HG03457 (cell line): ENCODE measurements at regions not wholly inside any gene's neighbourhood (a gene's known extent, or its start where the extent isn't known, plus 50 kb on each side); places are given as distances from the start of the nearest gene placed in this dataset.

Experiments used
- ATAC-seq: cut with Tn5 transposase; IDR thresholded peaks from one replicate; pipeline ENCODE4 v1.9.1; 2021; ENCODE audit warnings: moderate number of reproducible peaks; ENCODE audit not compliant: unreplicated experiment

DNA sequence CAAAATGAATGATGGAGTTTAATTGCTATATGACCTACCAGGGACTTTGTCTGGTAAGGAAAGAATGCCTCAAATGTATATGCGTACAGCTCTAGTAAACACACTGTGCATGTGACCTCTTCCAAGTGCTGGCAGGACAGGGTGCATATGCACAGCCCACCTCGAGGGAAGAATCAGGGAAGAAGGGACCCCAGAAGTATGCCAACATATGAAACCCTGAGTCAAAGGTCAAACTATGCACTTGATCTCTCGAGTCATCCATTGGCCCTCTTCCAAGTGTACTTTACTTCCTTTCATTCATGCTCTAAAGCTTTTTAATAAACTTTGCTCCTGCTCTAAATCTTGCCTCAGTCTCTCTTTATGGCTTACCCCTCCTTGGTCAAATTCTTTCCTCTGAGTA is 804.6 kb upstream of the COX7C start:
- no peak for ATAC-seq

DNA sequence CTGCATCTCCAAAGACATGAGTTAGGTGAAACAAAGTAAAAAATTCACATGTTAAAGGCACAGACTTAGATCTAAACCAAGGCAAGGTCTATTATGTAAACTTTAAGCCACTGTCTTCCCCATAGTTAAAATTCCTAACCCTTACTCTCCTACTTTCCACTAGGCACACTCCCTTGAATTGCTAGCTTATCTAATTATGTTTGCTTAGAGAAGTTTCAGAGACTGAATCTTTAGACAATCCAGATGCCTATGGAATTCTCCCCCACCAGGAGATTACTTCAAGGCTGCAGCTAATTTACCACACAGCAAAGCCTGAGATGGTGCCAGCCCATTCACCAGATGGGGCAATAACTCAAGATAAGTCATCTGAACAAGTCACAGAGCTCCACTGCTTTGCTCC is 803.1 kb upstream of the COX7C start:
- ATAC-seq, result no peak

DNA sequence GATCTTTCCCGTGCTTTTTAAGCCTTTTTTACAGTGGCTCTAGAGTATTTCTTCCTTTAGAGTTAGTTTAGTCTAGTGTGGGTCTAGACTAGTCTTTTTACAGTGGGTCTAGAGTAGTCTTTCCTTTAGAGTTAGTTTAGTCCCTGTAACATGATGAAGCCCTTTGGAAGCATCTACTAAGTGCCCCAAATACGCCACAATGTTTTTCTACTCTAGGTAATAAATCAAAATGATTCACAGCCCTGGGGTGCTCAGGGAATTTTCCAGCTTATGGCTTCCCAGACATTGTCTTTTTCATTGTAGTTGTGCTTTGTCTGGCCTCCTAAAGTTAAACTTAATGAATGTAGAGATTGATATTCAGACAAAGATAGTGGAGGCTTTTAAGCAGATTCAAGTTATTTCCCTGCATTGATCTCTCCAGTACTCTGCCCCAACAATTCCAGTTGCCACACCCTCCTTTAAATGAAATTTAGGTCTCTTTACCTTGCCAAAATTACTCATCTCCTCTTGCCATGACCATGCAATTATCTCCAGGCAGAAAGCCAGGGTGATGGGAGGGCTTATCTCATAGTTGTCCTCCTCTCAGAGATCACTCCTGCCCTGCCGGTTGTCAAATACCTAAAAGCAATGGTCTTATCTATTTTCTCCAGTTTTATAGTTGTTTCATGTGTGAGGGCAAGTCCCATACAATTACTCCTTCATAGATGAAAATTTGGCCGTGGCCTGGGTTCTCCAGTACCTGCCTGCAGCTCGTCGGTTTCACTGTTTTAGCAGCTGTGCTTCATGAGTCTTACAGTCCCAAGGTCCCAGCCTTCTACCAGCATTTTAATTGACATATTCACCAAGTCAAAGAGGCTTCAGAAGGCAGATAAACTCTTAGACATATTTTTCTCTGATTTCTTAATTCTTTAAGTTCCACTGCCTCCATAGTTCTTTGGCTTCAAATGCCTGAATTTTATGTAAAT is 794.0 kb upstream of the COX7C start:
- ATAC-seq, result no peak

DNA sequence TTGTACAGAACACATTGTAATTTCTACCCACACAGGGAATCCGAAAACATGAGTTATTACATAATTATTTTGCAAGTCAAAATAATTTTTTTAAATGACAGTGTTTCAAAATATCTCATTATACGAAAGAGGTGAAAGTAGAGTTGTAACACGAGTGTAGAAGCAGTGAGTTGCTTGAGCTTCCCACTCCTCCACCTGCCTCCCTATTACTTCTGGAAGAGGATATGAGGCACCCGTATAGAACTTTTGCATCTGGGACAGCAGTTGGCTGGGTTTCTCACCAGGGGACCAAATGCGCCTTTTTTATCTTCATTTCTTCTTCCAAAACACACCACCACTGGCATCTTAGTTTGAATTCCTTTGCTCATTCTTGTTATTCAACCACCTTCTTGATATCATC is 779.0 kb upstream of the COX7C start:
- no peak for ATAC-seq

DNA sequence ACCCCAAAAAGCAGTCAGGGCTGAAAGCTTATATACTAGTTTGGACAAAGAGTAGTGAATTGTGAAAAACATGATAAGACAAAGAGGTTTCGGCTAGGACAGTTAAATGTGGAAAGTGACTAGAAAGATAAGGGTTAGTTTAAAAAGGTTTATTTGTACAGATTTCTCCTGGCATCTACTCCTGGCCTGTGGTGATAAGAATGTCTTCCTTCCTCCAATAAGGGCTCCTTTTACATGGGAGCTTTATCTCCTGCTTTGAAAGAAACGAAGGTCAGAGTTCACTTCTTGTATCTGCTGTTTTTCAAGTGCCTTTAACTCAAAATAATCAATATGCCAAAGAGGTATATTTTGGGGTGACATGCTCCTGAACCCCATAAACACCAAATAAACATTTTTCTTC is 776.1 kb upstream of the COX7C start:
- no peak for ATAC-seq

DNA sequence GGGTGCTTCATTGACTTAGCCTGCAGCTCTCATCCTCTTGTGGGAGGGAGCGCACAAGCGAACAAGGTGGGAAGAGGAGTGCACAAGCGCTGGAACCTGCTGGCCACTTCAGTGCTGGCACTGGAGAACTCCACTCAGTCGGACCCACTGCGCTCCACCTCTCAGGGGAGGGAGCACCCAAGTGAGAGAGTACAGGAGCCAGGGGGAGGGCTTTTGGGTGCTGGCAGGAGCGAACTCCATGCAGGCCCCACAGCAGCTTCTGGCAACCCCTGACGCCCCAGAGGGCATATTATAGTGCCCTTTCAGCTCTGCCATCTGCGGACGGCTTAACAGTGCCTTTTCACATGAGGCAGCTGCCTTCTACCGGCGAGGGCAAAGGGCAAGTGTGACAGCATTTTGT is 774.2 kb upstream of the COX7C start:
- ATAC-seq, result no peak

DNA sequence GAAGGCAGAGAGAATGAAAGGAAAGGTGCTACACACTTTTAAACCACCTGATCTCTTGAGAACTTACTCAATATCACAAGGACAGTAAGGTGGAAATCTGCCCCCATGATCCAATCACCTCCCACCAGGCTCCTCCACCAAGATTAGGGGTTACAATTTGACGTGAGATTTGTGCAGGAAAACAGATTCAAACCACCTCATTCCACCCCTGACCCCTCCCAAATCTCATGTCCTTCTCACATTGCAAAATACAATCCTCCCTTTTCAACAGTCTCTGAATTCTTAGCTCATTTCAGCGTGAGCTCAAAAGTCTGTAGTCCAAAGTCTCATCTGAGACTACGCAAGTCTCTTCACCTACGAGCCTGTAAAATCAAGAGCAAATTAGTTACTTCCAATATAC is 768.3 kb upstream of the COX7C start:
- no peak for ATAC-seq

DNA sequence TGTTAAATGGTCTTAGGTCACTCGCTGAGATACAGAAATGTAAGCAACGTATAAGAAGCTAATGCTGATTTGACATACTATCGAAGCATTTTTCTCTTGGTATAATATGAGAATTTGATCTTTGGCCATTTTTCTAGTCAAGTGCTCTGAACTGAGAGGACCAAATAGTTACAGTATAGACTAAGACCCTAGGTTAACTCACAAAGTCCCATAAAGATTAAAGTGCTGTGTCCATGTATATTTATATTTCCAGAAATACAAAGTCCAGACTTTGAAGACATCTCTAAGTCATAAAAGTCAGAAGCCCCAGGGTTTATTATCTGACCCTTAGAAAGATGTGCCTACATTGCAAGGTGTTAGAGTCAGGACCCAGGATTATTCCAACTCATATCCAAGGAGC is 752.4 kb upstream of the COX7C start:
- no peak for ATAC-seq

DNA sequence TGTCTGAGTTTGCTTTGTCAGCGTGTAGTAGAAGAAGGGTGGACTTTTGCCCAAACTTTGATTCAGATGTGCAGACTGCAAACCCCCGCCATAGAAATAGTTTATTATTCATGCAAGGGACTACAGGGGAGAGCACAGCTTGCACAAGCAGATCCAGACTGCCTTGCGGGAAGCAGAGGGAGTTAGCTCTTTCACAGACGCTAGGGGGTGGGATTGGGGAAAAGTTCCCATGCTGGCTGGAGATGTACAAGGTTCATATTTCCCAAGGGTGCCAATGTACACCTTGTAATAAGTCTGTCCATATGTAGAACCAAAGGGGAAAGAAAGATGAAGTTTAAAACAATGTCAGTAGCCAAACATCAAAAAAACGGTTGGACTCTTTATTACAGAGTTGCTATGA is 749.7 kb upstream of the COX7C start:
- ATAC-seq, result no peak

DNA sequence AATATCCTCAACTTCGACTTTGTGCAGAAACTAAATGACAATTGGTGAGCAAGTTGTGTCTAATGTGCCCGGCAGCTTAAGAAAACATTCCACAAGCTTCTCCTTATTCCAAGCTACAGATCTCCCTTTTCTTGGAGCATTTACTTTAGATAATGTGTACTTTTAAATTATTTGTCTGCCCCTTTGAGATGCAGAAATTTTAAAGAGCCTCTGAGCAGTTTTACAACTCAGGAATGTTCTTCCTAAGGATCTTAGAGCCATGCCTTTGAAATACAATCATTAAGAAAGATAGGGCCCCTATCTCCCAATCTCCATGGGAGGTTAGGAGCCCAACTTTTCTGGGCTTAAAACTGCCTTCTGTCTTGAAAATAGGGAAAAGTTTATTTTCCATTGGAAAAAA is 723.7 kb upstream of the COX7C start:
- no peak for ATAC-seq

DNA sequence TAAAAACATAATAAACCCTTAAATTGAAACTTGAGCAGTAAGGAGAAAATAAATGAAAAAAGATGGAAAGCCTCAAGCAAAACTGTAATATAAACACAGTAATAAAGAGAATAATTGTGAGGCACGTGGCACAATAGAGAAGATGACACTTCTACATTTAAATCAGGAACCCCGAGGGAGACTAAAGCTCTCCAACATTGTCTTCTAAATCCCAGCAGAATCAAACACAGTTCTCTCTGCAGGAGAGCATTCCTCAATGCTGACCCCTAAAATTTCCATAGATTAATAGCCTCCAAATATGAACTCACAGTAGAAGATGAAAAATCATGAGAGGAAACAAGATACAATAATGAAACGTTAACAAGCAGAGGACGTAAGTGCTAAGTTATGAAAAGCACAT is 721.2 kb upstream of the COX7C start:
- no peak for ATAC-seq

DNA sequence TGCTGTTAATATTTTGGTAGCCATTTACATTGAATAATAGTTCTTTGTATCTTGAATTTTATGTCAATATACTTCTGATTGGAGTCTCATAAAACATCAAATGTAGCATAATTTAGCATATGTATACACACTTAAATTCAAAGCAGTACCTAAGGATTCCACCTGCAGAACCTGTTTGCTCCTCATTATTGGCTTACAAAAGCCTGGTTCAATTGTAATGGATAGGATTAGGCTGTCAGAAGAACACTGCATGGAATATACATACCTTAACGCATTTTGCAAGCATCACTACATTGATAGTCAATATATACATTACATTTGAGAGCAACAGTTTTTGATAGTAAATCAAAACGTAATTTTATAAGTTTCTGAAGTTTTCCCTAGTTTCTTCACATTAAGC is 711.3 kb upstream of the COX7C start:
- no peak for ATAC-seq

DNA sequence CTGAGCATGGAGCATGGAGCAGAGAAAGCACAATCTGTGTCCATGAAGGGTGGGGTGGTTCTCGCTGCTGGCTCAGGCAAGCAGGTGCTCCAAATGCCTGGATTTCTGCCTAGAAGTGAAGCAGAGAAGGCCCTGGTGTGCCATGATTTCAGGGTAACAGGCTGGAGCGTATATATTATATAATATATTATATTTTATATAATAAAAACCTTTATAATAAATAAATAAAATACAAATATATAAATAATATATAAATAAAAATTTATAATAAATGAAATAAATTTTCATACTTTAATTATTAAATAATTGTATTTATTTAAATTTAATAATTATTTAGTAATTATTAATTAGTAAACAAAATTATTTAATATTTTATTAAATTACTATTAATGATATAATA is 707.4 kb upstream of the COX7C start:
- ATAC-seq, result no peak

DNA sequence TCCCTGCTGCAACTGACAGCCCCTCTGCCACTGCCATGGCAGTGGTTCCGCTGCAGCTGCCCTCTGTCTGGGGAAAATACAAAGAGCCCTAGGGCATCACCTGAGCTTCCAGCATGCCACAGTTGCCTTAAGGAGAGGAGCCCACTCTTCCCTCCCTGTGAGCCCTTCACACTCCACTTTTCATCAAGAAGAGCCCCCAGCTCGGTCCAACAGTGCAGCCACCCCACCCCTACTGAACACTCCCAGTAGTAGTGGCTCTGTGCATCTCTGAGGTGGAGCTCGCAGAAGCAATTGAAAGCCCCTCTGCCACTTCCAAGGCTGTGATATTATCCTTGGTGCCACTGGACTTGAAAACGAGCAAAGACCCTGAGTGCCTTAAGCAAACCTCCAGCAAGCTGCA is 696.8 kb upstream of the COX7C start:
- no peak for ATAC-seq

DNA sequence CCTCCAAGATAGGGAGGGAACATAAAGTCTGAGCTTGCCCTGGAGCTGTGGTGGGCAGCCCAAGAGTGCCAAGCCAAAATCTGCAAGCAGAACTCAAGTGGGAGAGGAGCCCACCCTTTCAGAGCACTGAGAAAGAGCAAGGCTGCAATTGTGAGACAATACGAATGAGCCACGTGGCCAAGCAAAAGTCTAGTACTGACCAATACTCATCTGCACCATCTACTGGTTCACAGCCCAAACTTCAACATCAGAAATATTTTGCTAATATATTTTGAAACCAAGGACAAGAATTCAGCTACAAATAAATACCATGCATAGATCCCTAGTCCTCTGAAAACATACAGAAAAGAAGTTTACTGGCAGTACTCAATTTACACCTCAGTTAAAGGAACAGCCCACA is 696.2 kb upstream of the COX7C start:
- ATAC-seq, result no peak

DNA sequence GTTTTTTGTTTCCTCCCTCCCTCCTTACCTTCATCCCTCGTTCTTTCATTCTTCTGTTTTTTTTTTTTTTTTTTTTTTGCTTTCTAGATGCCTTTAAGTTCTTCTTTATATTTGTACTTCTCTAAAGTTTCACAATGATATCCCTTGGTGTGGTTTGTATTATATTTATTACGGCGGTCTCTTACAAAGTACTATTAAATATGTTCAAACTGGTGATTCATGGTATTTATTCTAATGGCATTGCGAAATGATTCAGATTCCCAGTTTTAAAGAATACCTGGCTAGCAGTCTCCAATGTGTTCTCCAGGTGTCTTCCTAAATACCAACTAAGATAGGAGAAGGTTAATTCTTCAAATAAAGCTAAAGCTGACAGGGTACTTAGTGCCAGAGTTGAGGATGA is 690.1 kb upstream of the COX7C start:
- no peak for ATAC-seq

DNA sequence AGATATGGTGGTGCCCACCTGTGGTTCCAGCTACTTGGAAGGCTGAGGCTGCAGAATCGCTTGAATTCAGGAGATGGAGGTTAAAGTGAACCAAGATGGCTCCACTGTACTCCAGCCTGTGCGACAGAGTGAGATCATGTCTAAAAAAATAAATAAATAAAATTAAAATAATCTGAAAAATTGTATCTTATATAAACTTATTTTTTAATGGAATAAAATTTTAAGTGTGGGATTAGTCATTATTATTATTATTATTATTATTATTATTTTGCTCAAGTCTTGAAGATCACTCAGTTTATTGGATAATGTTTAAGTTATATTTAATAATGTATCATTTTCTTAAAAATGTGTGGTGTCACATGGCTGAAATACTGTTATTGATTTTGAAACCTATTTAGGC is 688.0 kb upstream of the COX7C start:
- no peak for ATAC-seq

DNA sequence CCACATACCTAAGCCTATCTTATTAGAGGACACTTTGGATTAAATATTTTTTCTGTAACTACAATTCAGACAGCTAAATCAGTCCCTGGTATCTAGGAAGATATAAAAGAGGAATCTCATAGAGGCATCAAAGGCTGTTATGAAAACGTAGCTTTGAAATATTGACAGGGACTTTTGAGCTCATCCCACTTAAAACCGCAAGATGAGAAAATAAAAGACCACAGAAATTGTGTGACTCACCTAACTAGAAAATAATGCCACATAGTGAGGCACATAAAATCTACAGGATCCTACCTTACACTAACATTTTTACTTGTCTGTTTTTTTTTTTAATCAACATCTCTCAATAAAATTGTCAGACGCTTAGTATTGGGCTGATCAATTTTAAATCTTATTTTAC is 686.5 kb upstream of the COX7C start:
- no peak for ATAC-seq

DNA sequence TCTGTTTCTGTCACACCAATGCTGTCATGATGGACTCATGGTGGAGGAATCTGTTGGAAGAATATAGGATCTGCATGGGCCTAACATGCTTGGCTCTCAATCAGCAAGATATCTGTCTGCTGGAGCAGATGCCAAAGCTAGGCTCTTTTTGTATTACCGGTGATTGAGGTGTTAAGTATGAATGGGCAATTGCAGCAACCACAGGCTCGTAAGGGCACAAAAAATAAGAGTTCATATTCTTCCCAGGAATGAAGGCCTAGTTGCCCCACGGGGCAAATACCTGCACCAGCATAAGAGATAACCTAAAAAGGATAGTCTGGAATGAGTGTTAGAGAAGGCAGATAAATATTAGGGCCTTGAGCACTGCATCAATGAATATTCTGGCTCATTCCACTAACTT is 679.5 kb upstream of the COX7C start:
- no peak for ATAC-seq

DNA sequence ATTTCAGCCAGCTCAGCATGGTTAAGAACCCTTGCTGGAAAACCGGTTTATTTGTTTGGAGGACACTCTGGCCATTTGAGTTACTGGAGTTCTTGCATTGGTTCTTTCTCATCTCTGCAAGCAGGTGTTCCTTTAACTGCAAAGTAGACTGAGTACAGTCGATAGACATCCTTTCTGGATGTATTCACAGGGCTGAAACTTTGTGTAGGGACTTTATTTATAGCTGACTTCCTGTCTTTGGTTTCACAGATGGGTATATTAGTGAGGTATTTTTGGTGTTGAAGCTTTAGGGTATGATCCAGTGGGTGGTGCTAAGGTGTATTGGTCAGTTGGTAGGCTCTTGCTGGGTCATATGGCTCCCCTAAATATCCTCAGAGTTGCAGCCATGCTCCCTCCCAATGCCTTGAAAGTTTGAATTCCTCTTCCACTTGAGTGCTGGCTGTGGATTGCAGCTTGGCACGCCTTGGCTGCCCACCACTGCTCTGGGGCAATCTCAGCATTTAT is 666.0 kb upstream of the COX7C start:
- no peak for ATAC-seq

DNA sequence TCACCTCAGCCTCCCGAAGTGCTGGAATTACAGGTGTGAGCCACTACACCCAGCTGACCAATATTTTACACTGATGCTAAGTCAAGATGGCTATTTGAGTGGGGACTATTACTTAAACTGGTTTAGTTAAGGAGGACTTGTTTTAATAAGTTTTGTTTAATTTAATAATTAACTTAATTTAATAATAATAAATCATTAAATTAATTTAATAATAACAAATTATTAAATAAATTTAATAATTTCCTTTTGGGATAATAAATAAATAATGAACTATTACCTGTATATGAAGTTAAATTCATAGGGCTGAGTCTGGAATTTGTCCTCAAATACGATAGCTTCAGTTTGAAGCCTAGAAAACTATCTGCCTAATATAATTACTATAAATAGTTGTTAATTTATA is 665.1 kb upstream of the COX7C start:
- no peak for ATAC-seq

DNA sequence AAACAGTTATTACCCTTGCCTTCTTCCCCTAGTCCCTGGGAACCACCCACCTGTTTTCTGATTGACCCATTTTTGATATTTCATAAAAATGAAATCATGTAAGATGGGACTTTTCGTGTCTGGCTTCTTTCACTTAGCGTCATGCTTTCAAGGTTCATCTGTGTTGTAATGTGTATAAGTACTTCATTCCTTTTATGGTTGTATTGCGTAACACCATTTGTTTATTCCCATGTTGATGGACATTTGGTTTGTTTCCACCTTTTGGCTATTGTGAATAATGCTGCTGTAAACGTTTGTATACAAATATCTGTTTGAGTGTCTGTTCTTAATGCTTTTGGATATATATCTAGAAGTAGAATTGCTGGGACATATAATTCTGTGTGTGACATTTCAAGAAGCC is 650.1 kb upstream of the COX7C start:
- ATAC-seq, result no peak

DNA sequence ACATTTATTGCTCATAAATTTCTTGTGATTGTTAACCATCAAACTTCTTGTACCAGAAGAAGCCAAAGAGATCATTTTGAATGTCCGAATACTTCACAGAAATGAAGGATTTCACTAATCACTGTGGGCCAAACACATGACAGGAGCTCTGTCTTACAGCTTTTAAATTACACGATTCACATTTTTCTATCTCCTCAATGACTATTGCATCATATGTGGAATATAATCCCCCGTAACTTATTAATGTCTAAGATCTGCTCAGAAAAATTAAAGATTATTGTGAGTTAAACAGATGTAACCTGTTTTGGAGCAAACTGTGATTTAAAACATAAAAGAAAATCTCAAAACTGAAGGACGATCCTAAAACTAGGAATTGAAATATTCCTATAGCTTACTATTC is 645.2 kb upstream of the COX7C start:
- no peak for ATAC-seq
